ENCODE measurements at regions not wholly inside any gene's neighbourhood (a gene's known extent, or its start where the extent isn't known, plus 50 kb on each side); places are given as distances from the start of the nearest gene placed in this dataset.

GRCh38 chr1:65042467-65042866, 76.1 kb upstream of the JAK1 start:
- TF ChIP-seq CTCF (conservative IDR thresholded peaks at IDR 0.05; ENCODE audit: low read length) (no peak), EZH2phosphoT487 (IDR thresholded peaks at IDR 0.05; ENCODE audit: borderline replicate concordance, low read depth, low read length) (no peak)
